HEK293T (cell line): ENCODE measurements at regions not wholly inside any gene's neighbourhood (a gene's known extent, or its start where the extent isn't known, plus 50 kb on each side); places are given as distances from the start of the nearest gene placed in this dataset.

Experiments used
- ARNT ChIP-seq: fragments of 450-650 bp; IDR thresholded peaks from 2 replicates; pipeline ENCODE4 v1.6.1; 2017; ENCODE audit warnings: mild to moderate bottlenecking
- BHLHE40 ChIP-seq: fragments of 450-650 bp; IDR thresholded peaks from 2 replicates; pipeline ENCODE4 v1.6.1; 2016; ENCODE audit warnings: mild to moderate bottlenecking, moderate library complexity, borderline replicate concordance
- FOXA1 ChIP-seq: fragments of 450-650 bp; IDR thresholded peaks from 2 replicates; pipeline ENCODE4 v1.6.1; 2016; ENCODE audit warnings: mild to moderate bottlenecking
- FOXK2 ChIP-seq: fragments of 450-650 bp; IDR thresholded peaks from 2 replicates; pipeline ENCODE4 v1.6.1; 2016; ENCODE audit warnings: mild to moderate bottlenecking
- FOXM1 ChIP-seq: fragments of 450-650 bp; IDR thresholded peaks from 2 replicates; pipeline ENCODE4 v1.6.1; 2017; ENCODE audit warnings: mild to moderate bottlenecking, borderline replicate concordance
- NFRKB ChIP-seq: fragments of 450-650 bp; IDR thresholded peaks from 2 replicates; pipeline ENCODE4 v1.6.1; 2016; ENCODE audit warnings: mild to moderate bottlenecking, moderate library complexity
- SP1 ChIP-seq: fragments of 450-650 bp; IDR thresholded peaks from 2 replicates; pipeline ENCODE4 v1.6.1; 2017

DNA sequence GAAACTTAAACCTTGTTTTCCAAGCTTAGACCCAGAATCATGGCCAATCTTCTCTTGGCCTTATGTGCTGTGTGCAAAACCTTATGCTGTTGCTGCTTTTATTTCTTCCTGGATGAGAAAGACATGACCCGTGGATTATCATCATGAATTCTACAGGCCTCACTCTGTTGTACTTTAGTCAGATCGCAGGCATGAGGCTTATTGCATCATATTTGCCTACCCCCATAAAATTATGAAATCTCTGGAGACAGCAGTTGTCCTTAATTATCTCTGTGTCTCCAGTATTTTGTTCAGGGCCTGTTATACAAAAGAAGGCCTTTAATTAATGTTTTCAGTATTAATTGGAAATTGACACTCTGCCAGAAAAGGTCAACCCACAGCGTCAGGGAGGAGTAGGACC lies 71.6 kb downstream of the PLCE1 start:
- TF ChIP-seq FOXM1, result no peak
- no peak for TF ChIP-seq SP1
- TF ChIP-seq BHLHE40, result no peak
- TF ChIP-seq FOXA1, result no peak
- no peak for TF ChIP-seq ARNT
- TF ChIP-seq FOXK2, result no peak
- TF ChIP-seq NFRKB, result no peak
